ENCODE measurements at regions not wholly inside any gene's neighbourhood (a gene's known extent, or its start where the extent isn't known, plus 50 kb on each side); places are given as distances from the start of the nearest gene placed in this dataset.

DNA sequence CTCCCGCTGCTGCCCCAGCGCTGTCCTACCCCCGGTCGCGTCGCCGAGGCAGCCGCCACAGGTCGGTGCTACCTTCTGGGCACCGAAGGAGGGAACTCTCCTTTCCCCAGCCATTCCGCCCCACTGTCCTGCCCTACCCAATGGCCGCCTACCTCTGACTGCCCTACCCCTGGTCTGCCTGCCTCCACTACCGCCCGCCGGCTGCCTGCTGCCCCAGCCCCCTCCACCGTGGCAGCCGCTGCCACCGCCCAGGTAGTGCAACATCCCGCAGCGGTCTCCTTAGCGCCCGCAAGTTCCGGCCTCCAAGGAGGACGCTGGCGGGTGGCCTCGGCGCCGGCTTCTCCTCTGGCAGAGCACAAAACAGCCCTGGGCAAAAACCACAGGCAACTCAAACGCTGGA, 1303.1 kb downstream of the UQCRFS1 start:
- no peak for TF ChIP-seq POLR2AphosphoS5 (IDR thresholded peaks at IDR 0.05; ENCODE audit: low read depth)
- TF ChIP-seq, protein P1, sequence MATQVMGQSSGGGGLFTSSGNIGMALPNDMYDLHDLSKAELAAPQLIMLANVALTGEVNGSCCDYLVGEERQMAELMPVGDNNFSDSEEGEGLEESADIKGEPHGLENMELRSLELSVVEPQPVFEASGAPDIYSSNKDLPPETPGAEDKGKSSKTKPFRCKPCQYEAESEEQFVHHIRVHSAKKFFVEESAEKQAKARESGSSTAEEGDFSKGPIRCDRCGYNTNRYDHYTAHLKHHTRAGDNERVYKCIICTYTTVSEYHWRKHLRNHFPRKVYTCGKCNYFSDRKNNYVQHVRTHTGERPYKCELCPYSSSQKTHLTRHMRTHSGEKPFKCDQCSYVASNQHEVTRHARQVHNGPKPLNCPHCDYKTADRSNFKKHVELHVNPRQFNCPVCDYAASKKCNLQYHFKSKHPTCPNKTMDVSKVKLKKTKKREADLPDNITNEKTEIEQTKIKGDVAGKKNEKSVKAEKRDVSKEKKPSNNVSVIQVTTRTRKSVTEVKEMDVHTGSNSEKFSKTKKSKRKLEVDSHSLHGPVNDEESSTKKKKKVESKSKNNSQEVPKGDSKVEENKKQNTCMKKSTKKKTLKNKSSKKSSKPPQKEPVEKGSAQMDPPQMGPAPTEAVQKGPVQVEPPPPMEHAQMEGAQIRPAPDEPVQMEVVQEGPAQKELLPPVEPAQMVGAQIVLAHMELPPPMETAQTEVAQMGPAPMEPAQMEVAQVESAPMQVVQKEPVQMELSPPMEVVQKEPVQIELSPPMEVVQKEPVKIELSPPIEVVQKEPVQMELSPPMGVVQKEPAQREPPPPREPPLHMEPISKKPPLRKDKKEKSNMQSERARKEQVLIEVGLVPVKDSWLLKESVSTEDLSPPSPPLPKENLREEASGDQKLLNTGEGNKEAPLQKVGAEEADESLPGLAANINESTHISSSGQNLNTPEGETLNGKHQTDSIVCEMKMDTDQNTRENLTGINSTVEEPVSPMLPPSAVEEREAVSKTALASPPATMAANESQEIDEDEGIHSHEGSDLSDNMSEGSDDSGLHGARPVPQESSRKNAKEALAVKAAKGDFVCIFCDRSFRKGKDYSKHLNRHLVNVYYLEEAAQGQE (IDR thresholded peaks at IDR 0.05; ENCODE audit: insufficient replicate concordance, low read depth), result no peak
